Glomerular visceral epithelial cell (primary cell): ENCODE measurements at regions not wholly inside any gene's neighbourhood (a gene's known extent, or its start where the extent isn't known, plus 50 kb on each side); places are given as distances from the start of the nearest gene placed in this dataset.

ENCODE experiments used
- DNase-seq: peaks from one replicate; pipeline ENCODE4 v3.0.0-alpha.2; 2016; ENCODE audit errors: extremely low spot score

- no peak for DNase-seq
Measured at GRCh38 chr12:34291001-34291400, 268.7 kb downstream of the ALG10 start.

- DNase-seq = no peak
Measured at GRCh38 chr12:34291426-34291901, 269.2 kb downstream of the ALG10 start.

GRCh38 chr12:34292736-34293625, 270.7 kb downstream of the ALG10 start:
- no peak for DNase-seq

- DNase-seq = no peak
Measured at GRCh38 chr12:34294137-34294536, 271.8 kb downstream of the ALG10 start.

- no peak for DNase-seq
Measured at GRCh38 chr12:34294671-34295365, 272.5 kb downstream of the ALG10 start.

GRCh38 chr12:34295366-34296142, 273.3 kb downstream of the ALG10 start:
- no peak for DNase-seq

- no peak for DNase-seq
Measured at GRCh38 chr12:34296143-34297041, 274.1 kb downstream of the ALG10 start.

- DNase-seq = no peak
Measured at GRCh38 chr12:34297126-34297789, 275.0 kb downstream of the ALG10 start.

GRCh38 chr12:34297790-34298164, 275.5 kb downstream of the ALG10 start:
- no peak for DNase-seq

- DNase-seq = no peak
Measured at GRCh38 chr12:34298176-34298970, 276.1 kb downstream of the ALG10 start.

- DNase-seq = no peak
Measured at GRCh38 chr12:34298971-34299801, 276.9 kb downstream of the ALG10 start.

GRCh38 chr12:34299802-34300193, 277.5 kb downstream of the ALG10 start:
- no peak for DNase-seq

- no peak for DNase-seq
Measured at GRCh38 chr12:34300376-34301250, 278.3 kb downstream of the ALG10 start.

GRCh38 chr12:34301251-34302130, 279.2 kb downstream of the ALG10 start:
- DNase-seq = no peak

GRCh38 chr12:34302131-34302885, 280.0 kb downstream of the ALG10 start:
- no peak for DNase-seq
